Suppressor macrophage (primary cell): ENCODE measurements at regions not wholly inside any gene's neighbourhood (a gene's known extent, or its start where the extent isn't known, plus 50 kb on each side); places are given as distances from the start of the nearest gene placed in this dataset.
"Not testable (repeated sequence)": the region's sequence is repeated elsewhere in the genome, so short reads cannot be mapped to it uniquely, and the experiment has no call there.

Source experiments
- DNase-seq, 4 experiments: peaks; one replicate each; pipeline ENCODE4 v3.0.0-alpha.2; 2020 to 2022

GRCh38 chr11:72525466-72525865, 91.1 kb upstream of the CLPB start:
- DNase-seq = peak; percentile 37 to 72 (median 58)

GRCh38 chr11:72524711-72525110, 90.4 kb upstream of the CLPB start:
- DNase-seq = no peak

GRCh38 chr11:72523991-72524390, 89.7 kb upstream of the CLPB start:
- no peak for DNase-seq

GRCh38 chr11:72522186-72522585, 87.9 kb upstream of the CLPB start:
- DNase-seq = no peak

GRCh38 chr11:72521664-72522063, 87.3 kb upstream of the CLPB start:
- no peak for DNase-seq

- DNase-seq = peak; percentile 23 to 58 (median 49)
Observed at GRCh38 chr11:72520815-72521214, 86.5 kb upstream of the CLPB start.

GRCh38 chr11:72519882-72520281, 85.6 kb upstream of the CLPB start:
- DNase-seq = not testable (repeated sequence)

- DNase-seq = peak in 2 of 4 experiments; percentile 11 to 16
Observed at GRCh38 chr11:72519220-72519881, 85.0 kb upstream of the CLPB start.

- DNase-seq = no peak
Observed at GRCh38 chr11:72514331-72514730, 80.0 kb upstream of the CLPB start.

- no peak for DNase-seq
Observed at GRCh38 chr11:72513411-72513810, 79.1 kb upstream of the CLPB start.

GRCh38 chr11:72512956-72513355, 78.6 kb upstream of the CLPB start:
- DNase-seq = no peak

- no peak for DNase-seq
Observed at GRCh38 chr11:72511393-72512047, 77.2 kb upstream of the CLPB start.

GRCh38 chr11:72507050-72507449, 72.7 kb upstream of the CLPB start:
- no peak for DNase-seq

GRCh38 chr11:72497731-72498130, 63.4 kb upstream of the CLPB start:
- no peak for DNase-seq

GRCh38 chr11:72494109-72494429, 59.7 kb upstream of the CLPB start:
- DNase-seq = no peak

- DNase-seq = no peak
Observed at GRCh38 chr11:72493426-72494108, 59.2 kb upstream of the CLPB start.

GRCh38 chr11:72491001-72491400, 56.7 kb upstream of the CLPB start:
- no peak for DNase-seq
